HEK293T (cell line): ENCODE measurements at regions not wholly inside any gene's neighbourhood (a gene's known extent, or its start where the extent isn't known, plus 50 kb on each side); places are given as distances from the start of the nearest gene placed in this dataset.

Experiments
- BHLHE40 ChIP-seq: fragments of 450-650 bp; IDR thresholded peaks from 2 replicates; pipeline ENCODE4 v1.6.1; 2016; ENCODE audit warnings: mild to moderate bottlenecking, moderate library complexity, borderline replicate concordance
- CTBP1 ChIP-seq: fragments of 450-650 bp; IDR thresholded peaks from 2 replicates; pipeline ENCODE4 v1.6.1; 2016; ENCODE audit warnings: borderline replicate concordance
- ELF4 ChIP-seq: fragments of 450-650 bp; IDR thresholded peaks from 2 replicates; pipeline ENCODE4 v1.6.1; 2017; ENCODE audit warnings: antibody characterized with exemption
- FOXA1 ChIP-seq: fragments of 450-650 bp; IDR thresholded peaks from 2 replicates; pipeline ENCODE4 v1.6.1; 2016; ENCODE audit warnings: mild to moderate bottlenecking
- FOXK2 ChIP-seq: fragments of 450-650 bp; IDR thresholded peaks from 2 replicates; pipeline ENCODE4 v1.6.1; 2016; ENCODE audit warnings: mild to moderate bottlenecking
- FOXM1 ChIP-seq: fragments of 450-650 bp; IDR thresholded peaks from 2 replicates; pipeline ENCODE4 v1.6.1; 2017; ENCODE audit warnings: mild to moderate bottlenecking, borderline replicate concordance
- LEF1 ChIP-seq: fragments of 450-650 bp; IDR thresholded peaks from 2 replicates; pipeline ENCODE4 v1.6.1; 2017; ENCODE audit warnings: mild to moderate bottlenecking, borderline replicate concordance
- SP1 ChIP-seq: fragments of 450-650 bp; IDR thresholded peaks from 2 replicates; pipeline ENCODE4 v1.6.1; 2017
- SUZ12 ChIP-seq: fragments of 450-650 bp; IDR thresholded peaks from 2 replicates; pipeline ENCODE4 v1.6.1; 2016; ENCODE audit warnings: mild to moderate bottlenecking
- TARDBP ChIP-seq: fragments of 450-650 bp; IDR thresholded peaks from 2 replicates; pipeline ENCODE4 v1.6.1; 2016
- TF ChIP-seq, protein P1 (sequence below): fragments of 450-650 bp; IDR thresholded peaks from 2 replicates; pipeline ENCODE4 v1.6.1; 2016

- TF ChIP-seq FOXA1, result no peak
- TF ChIP-seq CTBP1, result no peak
- no peak for TF ChIP-seq SUZ12
- TF ChIP-seq TARDBP, result no peak
- TF ChIP-seq, protein P1, sequence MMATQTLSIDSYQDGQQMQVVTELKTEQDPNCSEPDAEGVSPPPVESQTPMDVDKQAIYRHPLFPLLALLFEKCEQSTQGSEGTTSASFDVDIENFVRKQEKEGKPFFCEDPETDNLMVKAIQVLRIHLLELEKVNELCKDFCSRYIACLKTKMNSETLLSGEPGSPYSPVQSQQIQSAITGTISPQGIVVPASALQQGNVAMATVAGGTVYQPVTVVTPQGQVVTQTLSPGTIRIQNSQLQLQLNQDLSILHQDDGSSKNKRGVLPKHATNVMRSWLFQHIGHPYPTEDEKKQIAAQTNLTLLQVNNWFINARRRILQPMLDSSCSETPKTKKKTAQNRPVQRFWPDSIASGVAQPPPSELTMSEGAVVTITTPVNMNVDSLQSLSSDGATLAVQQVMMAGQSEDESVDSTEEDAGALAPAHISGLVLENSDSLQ, result no peak
- TF ChIP-seq BHLHE40, result no peak
- no peak for TF ChIP-seq FOXK2
- TF ChIP-seq FOXM1, result no peak
- no peak for TF ChIP-seq SP1
- no peak for TF ChIP-seq ELF4
- TF ChIP-seq LEF1, result no peak
Observed at GRCh38 chr15:38828031-38828532, 263.5 kb upstream of the RASGRP1 start.
